RCC 7860 (cell line): ENCODE measurements at regions not wholly inside any gene's neighbourhood (a gene's known extent, or its start where the extent isn't known, plus 50 kb on each side); places are given as distances from the start of the nearest gene placed in this dataset.

Experiments
- DNase-seq: peaks from one replicate; pipeline ENCODE4 v3.0.0-alpha.2; 2015; ENCODE audit warnings: low spot score
- FAIRE-seq: peaks from 2 replicates; lab custom pipeline; 2012; peaks lifted over from hg19 to GRCh38; lab: Jason Lieb, UNC

DNA sequence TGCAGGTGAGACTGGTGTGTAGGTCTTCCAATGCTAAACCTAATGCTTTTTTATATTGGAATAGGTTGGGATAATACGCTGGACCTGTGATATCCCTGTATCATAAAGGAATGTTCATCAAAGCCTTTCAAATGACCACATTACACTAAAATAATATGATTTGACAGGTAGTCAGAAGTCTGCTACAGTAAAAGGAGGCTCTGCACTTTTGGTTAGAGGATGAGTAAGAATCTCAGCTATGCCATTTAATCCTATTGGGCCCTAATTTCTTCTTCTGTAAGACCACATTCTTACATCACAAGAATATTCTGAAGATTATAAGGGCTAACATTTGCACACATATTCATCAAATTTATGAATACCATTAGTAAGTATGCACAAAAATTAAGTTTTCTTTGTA, 250.5 kb upstream of the FLRT2 start:
- DNase-seq, result peak; percentile 5
- no peak for FAIRE-seq

- no peak for FAIRE-seq
Observed at GRCh38 chr14:85280074-85280473, 249.9 kb upstream of the FLRT2 start.

DNA sequence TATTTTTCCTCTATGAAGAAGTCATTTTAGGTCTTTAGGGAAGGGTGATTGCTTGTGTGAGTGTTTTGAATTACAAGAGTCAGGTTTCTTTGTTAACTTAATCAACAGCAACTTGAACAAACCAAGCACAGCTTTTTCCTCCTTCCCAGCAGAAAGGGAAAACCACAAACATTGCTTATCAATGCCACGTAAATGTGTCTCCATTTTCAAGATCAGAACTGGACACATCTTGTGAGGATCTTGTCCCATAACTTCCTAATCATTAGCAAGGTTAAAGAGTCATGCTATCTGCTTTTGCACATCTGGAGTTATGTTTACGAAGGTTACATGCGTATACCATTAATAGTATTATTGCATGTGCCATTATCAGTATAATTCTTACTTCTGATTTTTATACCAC, 248.0 kb upstream of the FLRT2 start:
- FAIRE-seq (no peak), DNase-seq (no peak)

More at GRCh38 chr14:85280074-85280473, 249.9 kb upstream of the FLRT2 start:
- DNase-seq, result peak; percentile 40

DNA sequence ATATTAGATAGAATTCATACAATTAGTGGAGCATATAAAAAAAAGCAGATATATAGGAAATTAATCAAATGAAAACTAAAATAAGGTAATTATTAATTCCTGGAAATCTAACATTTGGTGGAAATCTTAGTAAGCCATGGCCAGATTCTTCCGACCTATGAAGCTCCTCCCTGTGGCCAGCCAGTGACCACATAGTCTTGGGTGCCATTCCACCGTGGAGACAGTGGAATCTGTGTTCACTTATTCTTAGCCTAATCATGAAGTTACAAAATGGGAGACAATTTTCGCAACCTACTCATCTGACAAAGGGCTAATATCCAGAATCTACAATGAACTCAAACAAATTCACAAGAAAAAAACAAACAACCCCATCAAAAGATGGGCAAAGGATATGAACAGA, 241.9 kb upstream of the FLRT2 start:
- DNase-seq (no peak), FAIRE-seq (no peak)

- DNase-seq, result no peak
- FAIRE-seq, result no peak
Observed at GRCh38 chr14:85291731-85292130, 238.2 kb upstream of the FLRT2 start.

- FAIRE-seq (no peak), DNase-seq (no peak)
Observed at GRCh38 chr14:85293612-85294234, 236.2 kb upstream of the FLRT2 start.

DNA sequence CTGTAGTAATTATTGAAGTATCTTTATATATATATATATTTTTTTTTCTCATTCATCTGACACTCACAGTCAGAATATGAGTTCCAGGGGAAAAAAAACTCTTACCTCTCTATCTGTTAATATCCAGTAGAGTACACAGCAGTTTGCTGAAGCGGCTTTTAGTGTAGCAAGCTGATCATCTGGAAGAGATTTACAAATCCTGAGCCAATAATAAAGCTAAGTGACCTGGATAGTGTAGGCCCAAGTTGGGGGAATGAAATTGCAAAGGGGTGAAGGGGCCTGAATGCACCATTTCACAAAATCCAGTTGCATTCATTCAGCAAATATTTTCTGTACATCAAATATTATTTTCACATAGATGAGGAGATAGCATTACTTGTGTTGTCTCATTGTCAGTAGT, 234.6 kb upstream of the FLRT2 start:
- no peak for FAIRE-seq
- no peak for DNase-seq

GRCh38 chr14:85296456-85297210, 233.3 kb upstream of the FLRT2 start:
- DNase-seq (peak; percentile 9), FAIRE-seq (no peak)

DNA sequence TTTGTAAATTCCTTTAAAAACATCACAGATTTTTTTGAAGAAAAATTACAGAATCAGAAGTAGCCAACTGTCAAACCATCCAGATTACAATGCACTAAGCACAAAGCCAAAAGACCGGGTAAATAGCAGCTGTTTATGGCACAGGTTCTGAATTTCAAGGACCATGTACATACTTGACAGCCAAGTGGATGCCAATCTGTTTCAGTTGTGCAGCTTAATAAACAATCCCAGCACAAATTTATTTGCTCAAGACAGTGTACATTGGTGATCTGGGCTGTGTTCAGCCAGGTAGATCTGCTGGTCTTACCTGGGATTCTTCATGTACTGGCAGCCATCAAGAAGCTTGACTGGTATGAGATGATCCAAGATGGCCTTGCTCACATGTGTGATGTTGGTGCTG, 229.8 kb upstream of the FLRT2 start:
- FAIRE-seq, result no peak
- DNase-seq, result no peak

GRCh38 chr14:85301506-85301905, 228.4 kb upstream of the FLRT2 start:
- DNase-seq, result no peak
- no peak for FAIRE-seq

- DNase-seq, result no peak
- FAIRE-seq, result no peak
Observed at GRCh38 chr14:85306024-85306423, 223.9 kb upstream of the FLRT2 start.

DNA sequence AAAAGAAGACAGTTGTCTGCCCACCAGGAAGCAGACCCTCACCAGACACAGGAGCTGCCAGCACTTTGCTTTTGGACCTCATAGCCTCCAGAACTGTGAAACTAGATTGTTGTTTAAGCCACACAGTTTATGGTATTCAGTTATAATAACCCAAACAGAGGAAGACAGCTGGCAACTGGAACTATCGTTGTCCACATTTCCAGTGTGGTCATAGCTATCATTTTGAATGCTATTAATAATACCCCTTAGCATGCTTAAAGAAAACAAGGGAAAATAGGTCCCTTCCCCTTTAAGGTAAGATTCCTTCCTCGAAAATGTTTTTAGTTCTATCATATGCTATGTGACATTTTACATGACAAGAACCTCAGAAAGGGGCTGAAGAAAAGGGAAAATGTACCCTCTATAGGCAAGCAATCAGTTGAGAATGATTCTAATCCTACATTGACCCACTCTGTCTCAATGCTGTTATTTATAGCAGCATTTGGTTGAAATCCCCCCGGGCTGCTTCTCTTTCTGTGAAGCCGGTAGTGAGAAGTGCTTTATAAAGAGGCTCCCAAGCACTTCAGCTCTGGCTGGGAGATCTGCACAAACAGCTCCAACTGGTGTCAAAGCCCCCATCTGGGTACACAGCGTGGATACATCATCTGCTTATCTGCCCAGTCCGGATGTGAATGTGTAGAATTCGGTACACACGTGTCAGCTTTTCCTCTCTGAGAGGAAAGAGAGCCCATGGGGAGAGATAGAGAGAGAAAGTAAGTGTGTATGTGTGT, 221.2 kb upstream of the FLRT2 start:
- no peak for FAIRE-seq
- no peak for DNase-seq

DNA sequence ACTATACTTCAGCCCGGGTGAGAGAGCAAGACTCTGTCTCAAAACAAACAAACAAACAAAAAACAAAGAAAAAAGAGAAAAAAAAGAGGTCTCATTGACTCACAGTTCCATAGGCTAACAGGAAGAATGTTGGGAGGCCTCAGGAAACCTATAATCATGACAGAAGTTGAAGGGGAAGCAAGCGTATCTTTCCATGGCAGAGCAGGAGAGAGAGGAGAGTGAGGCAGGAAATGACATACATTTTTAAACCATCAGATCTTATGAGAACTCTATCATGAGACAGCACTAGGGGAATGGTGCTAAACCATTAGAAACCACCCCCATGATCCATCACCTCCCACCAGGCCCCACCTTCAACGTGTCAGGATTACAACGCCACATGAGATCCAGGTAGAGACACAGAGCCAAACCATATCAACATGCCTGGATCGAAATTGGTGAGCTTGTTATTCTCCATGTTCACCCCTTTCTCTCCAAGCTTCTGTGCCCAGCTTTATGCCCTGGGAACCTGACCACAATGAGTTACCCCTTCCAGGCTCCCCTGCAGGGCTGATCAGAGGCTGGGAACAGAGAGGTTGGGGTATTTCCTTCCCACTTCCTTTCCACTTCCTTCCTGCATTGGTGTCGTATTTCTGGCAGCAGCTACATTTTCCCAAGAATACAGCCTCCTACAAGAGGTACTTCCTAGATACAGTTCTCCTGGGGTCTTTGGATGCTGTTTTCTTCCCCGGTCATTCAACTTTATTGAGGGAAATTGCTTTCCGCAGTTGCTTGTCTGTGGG, 219.3 kb upstream of the FLRT2 start:
- DNase-seq (no peak), FAIRE-seq (no peak)

DNA sequence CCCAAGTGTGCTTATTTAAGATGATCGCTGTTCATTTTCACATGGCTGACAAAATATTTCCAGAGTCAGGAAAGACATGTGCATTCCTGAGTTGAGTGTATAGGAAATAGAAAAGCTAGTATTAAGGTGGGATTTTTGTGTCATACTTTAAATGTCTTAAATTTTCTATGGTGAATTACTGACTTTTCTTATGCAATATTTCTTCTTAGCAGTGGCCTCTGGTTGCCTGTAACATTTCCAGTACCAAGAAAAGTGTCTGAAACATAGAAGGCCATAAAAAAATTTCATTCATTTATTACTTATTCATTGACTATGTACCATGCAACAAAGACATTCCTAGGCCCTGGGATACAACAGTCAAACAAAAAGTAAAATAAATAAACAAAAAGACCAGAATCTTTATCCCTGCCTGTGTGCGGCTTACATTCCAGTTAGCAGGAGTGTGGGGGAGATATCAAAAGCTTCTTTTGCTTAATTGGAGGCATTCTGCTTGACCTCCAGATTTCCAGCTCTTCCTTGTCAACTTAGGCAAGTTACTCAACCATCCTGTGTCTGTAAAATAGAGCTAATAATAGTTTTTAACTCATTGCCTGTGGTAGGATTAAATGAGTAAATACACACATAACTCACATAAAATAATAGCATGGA, 216.3 kb upstream of the FLRT2 start:
- DNase-seq, result no peak

GRCh38 chr14:85315290-85315689, 214.7 kb upstream of the FLRT2 start:
- DNase-seq (no peak), FAIRE-seq (no peak)

More for the DNA sequence above, 216.3 kb upstream of the FLRT2 start:
- no peak for FAIRE-seq

DNA sequence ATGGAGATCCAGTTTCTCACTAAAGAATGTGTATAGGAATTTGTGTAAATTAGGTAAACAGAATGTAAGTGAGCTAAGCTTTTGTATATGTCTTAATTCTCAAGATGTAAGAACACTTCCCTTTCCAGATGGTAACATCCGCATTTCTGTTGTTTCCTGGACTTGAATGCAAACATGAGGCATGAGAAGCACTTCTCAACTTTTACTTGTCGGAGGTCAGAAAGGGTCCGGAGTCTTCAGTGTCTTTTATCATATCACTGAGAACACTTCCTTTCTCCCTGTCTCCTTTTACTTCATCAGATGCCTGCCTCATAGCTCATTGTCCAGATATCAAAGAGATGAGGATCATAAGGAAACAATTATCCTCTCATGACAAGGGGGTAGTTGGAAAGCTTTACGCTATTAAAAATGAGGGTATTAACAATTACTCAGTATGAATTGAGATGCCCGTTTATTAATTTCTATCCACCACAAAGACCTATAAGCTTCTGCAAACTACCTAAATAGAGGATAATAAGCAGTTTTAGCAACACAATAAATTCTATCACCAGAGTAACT, 214.1 kb upstream of the FLRT2 start:
- DNase-seq (no peak), FAIRE-seq (no peak)

DNA sequence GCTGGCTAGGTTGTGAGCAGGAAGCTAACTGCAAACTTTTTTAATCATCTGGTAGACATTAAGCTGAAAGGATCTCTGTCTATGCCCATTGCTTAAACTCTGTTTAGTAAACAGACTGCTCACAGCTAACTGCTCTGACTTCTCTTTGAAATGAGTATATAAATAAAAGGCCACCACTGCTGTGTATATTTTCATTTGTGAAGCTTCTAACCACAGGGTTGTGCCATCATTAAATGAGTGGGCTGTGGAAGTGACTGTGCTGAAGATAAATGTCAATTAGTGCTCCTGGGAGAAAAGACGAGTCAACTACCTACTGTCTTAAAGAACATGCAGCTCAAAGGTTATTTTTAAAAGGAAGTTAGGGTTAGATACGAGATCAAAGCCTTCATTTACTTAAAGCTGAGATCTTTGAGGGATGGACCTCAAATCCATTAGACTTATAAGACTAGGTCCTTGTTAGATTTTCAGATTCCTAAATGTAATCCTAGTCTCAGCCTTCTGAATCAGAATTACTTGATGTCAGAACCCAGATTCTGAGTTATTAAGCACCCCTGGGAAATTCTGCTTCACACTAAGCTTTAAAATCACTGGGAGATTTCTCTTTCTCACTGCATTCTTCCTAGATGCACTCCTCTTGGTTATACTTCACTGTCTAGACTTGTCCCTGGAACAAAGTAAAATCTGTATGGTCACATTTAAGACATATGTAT, 213.1 kb upstream of the FLRT2 start:
- FAIRE-seq (no peak), DNase-seq (peak; percentile 6)

- no peak for FAIRE-seq
Observed at GRCh38 chr14:85317491-85318021, 212.4 kb upstream of the FLRT2 start.

DNA sequence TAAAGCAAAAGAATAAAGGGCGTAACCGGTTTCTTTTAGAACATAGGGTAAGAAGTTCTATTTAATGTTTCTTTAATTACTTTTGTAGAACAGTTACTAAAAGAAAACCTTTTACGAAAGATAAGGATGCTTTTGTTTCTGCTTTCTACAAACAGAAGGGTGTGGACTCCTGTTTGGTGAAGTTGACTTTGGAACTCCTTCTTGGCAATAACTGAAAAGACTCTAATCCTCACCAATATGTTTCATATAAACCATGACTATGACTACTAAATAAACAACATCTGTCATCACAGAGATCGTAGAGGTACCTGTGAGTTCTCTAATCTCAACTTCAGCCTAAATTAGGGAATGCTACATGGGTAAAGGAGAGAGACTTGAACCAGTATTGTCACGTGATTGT, 210.8 kb upstream of the FLRT2 start:
- no peak for FAIRE-seq
- DNase-seq, result no peak

More at GRCh38 chr14:85317491-85318021, 212.4 kb upstream of the FLRT2 start:
- peak; percentile 74 for DNase-seq
